ENCODE measurements at regions not wholly inside any gene's neighbourhood (a gene's known extent, or its start where the extent isn't known, plus 50 kb on each side); places are given as distances from the start of the nearest gene placed in this dataset.

- intact Hi-C loops (cut with DNase I; ENCODE audit: low total_unique reads) = no loop called here
- no peak for DNase-seq
These were observed 1370.3 kb upstream of the SLC10A2 start for GRCh38 chr13:104436555-104436954.

GRCh38 chr13:104431895-104432294 is 1365.7 kb upstream of the SLC10A2 start:
- Histone ChIP-seq H3K4me3 (no peak overlapping the region), H3K4me1 (no peaks in the 10 kb centered on the region), H3K27me3 (no peaks in the 10 kb centered on the region), H3K36me3 (no peaks in the 10 kb centered on the region), H3K27ac (no peak overlapping the region), H3K9me3 (no peaks in the 10 kb centered on the region)
- TF ChIP-seq POLR2A (IDR thresholded peaks at IDR 0.05) = no peak
- TF ChIP-seq, protein P1, sequence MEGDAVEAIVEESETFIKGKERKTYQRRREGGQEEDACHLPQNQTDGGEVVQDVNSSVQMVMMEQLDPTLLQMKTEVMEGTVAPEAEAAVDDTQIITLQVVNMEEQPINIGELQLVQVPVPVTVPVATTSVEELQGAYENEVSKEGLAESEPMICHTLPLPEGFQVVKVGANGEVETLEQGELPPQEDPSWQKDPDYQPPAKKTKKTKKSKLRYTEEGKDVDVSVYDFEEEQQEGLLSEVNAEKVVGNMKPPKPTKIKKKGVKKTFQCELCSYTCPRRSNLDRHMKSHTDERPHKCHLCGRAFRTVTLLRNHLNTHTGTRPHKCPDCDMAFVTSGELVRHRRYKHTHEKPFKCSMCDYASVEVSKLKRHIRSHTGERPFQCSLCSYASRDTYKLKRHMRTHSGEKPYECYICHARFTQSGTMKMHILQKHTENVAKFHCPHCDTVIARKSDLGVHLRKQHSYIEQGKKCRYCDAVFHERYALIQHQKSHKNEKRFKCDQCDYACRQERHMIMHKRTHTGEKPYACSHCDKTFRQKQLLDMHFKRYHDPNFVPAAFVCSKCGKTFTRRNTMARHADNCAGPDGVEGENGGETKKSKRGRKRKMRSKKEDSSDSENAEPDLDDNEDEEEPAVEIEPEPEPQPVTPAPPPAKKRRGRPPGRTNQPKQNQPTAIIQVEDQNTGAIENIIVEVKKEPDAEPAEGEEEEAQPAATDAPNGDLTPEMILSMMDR (IDR thresholded peaks at IDR 0.05) = no peak
- intact Hi-C loops (cut with DNase I; ENCODE audit: low total_unique reads) = no loop called here
- DNase-seq = no peak

More at GRCh38 chr13:104436555-104436954, 1370.3 kb upstream of the SLC10A2 start:
- no peaks in the 10 kb centered on the region for H3K9me3 ChIP-seq
- H3K27me3 ChIP-seq = no peaks in the 10 kb centered on the region
- no peak overlapping the region for H3K27ac ChIP-seq
- TF ChIP-seq, protein P1 (IDR thresholded peaks at IDR 0.05) = no peak
- TF ChIP-seq POLR2A (IDR thresholded peaks at IDR 0.05) = no peak
- no peaks in the 10 kb centered on the region for H3K36me3 ChIP-seq
- H3K4me1 ChIP-seq = no peaks in the 10 kb centered on the region
- H3K4me3 ChIP-seq = no peak overlapping the region

DNA sequence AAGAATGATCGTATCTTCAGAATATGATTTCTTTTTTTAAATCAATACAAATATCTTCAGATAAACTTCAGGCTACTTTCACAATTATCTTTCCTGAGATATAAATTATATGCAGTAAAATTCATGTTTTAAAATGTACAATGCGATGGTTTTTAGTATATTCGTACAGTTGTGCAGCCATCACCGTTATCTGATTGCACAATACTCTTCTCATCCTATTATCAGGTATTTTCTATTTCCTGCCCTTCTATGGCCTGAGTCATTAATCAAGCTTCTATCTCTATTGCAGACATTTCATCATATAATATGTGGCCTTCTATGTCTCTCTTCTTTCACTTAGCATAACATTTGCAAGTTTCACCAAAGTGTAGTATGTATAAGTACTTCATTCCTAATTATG is 1360.2 kb upstream of the SLC10A2 start:
- Histone ChIP-seq H3K27ac (no peak overlapping the region), H3K9me3 (no peaks in the 10 kb centered on the region), H3K27me3 (no peaks in the 10 kb centered on the region), H3K4me3 (no peak overlapping the region), H3K36me3 (no peaks in the 10 kb centered on the region), H3K4me1 (no peaks in the 10 kb centered on the region)
- intact Hi-C loops (cut with DNase I; ENCODE audit: low total_unique reads) = no loop called here
- TF ChIP-seq POLR2A (IDR thresholded peaks at IDR 0.05) = no peak
- TF ChIP-seq, protein P1 (IDR thresholded peaks at IDR 0.05) = no peak
- DNase-seq = no peak

DNA sequence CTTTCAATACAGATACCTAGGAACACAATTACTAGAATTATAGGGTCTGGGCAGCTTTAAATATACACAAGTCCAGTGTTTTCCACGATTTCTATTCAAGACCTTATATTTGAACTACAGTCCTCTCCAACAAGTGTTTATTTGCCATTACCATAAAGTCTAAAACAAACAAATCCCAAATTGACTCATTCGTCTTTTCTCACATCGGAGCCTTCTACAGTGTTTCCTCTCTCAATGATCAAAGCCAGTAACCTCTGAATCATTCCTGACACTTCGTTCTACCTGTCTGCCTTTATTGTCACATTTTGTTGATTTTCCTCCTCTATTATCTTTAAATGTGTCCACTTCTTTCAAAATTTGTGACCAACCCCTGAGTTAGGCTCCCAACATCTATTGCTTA is 1356.5 kb upstream of the SLC10A2 start:
- Histone ChIP-seq H3K27ac (no peak overlapping the region), H3K27me3 (no peaks in the 10 kb centered on the region), H3K36me3 (no peaks in the 10 kb centered on the region), H3K9me3 (no peaks in the 10 kb centered on the region), H3K4me1 (no peaks in the 10 kb centered on the region), H3K4me3 (no peak overlapping the region)
- no peak for DNase-seq
- intact Hi-C loops (cut with DNase I; ENCODE audit: low total_unique reads) = no loop called here
- TF ChIP-seq, protein P1 (IDR thresholded peaks at IDR 0.05) = no peak
- TF ChIP-seq POLR2A (IDR thresholded peaks at IDR 0.05) = no peak

DNA sequence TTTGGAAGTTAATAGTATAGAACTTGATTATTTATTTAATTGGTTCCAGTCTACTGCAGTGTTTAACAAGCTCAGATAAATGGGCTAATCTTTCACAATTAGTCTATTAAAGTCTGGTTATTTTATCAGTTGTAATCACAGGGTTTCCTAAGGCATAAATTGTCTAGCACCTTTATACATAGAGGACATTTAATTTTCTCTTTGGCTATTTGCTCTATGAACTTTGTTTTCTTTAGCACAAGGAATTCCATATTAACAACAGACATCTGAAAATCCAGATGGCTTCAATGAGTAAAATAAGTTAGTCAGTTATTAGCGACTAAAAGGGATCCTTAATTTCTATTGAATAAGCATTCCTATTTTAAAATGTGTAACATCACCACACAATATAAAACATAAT is 1350.8 kb upstream of the SLC10A2 start:
- no peaks in the 10 kb centered on the region for H3K4me1 ChIP-seq
- no peak overlapping the region for H3K27ac ChIP-seq
- no peaks in the 10 kb centered on the region for H3K36me3 ChIP-seq
- no peak overlapping the region for H3K4me3 ChIP-seq
- intact Hi-C loops (cut with DNase I; ENCODE audit: low total_unique reads) = no loop called here
- no peaks in the 10 kb centered on the region for H3K27me3 ChIP-seq
- H3K9me3 ChIP-seq = no peaks in the 10 kb centered on the region
- TF ChIP-seq POLR2A (IDR thresholded peaks at IDR 0.05) = no peak
- TF ChIP-seq, protein P1 (IDR thresholded peaks at IDR 0.05) = no peak
- no peak for DNase-seq
